ENCODE measurements at regions not wholly inside any gene's neighbourhood (a gene's known extent, or its start where the extent isn't known, plus 50 kb on each side); places are given as distances from the start of the nearest gene placed in this dataset.

GRCh38 chr3:147919496-147919895, 510.3 kb downstream of the ZIC1 start:
- Histone ChIP-seq H3F3A (ENCODE audit: insufficient read depth) (no peaks in the 10 kb centered on the region), H3K79me2 (ENCODE audit: insufficient read depth, low read length) (no peaks in the 10 kb centered on the region), H3K4me3 (ENCODE audit: insufficient read depth, low read length, poor library complexity, severe bottlenecking) (no peak overlapping the region), H3K9me3 (ENCODE audit: insufficient read depth, low read length) (no peaks in the 10 kb centered on the region), H3K36me3 (ENCODE audit: low read length) (no peaks in the 10 kb centered on the region), H4K20me1 (ENCODE audit: low read depth, low read length) (no peaks in the 10 kb centered on the region), H3K9me2 (replicated peaks; ENCODE audit: insufficient read depth, low read length) (no peaks in the 10 kb centered on the region), H2AFZ (ENCODE audit: low read depth, low read length, severe bottlenecking) (no peak overlapping the region), H3K4me2 (ENCODE audit: low read depth, low read length, poor library complexity, severe bottlenecking) (no peak overlapping the region), H3K9ac (ENCODE audit: low read length) (no peak overlapping the region), H3K27me3 (ENCODE audit: low read length) (no peaks in the 10 kb centered on the region), H3K27ac (ENCODE audit: low read depth, low read length) (no peak overlapping the region)
- TF ChIP-seq CTCF (IDR thresholded peaks at IDR 0.05; ENCODE audit: insufficient read depth, low read length, poor library complexity, severe bottlenecking): no peak
- TF ChIP-seq EZH2phosphoT487 (conservative IDR thresholded peaks at IDR 0.05; ENCODE audit: low read length): no peak

GRCh38 chr3:147921051-147921450, 511.9 kb downstream of the ZIC1 start:
- no peaks in the 10 kb centered on the region for H3K9me3 ChIP-seq (ENCODE audit: insufficient read depth, low read length)
- H4K20me1 ChIP-seq (ENCODE audit: low read depth, low read length): no peaks in the 10 kb centered on the region
- H3K9ac ChIP-seq (ENCODE audit: low read length): no peak overlapping the region
- no peak overlapping the region for H2AFZ ChIP-seq (ENCODE audit: low read depth, low read length, severe bottlenecking)
- no peaks in the 10 kb centered on the region for H3K36me3 ChIP-seq (ENCODE audit: low read length)
- no peaks in the 10 kb centered on the region for H3K27me3 ChIP-seq (ENCODE audit: low read length)
- H3K9me2 ChIP-seq (replicated peaks; ENCODE audit: insufficient read depth, low read length): no peaks in the 10 kb centered on the region
- H3K4me2 ChIP-seq (ENCODE audit: low read depth, low read length, poor library complexity, severe bottlenecking): no peak overlapping the region
- no peaks in the 10 kb centered on the region for H3F3A ChIP-seq (ENCODE audit: insufficient read depth)
- no peak overlapping the region for H3K4me3 ChIP-seq (ENCODE audit: insufficient read depth, low read length, poor library complexity, severe bottlenecking)
- H3K79me2 ChIP-seq (ENCODE audit: insufficient read depth, low read length): no peaks in the 10 kb centered on the region
- H3K27ac ChIP-seq (ENCODE audit: low read depth, low read length): no peak overlapping the region
- no peak for TF ChIP-seq CTCF (IDR thresholded peaks at IDR 0.05; ENCODE audit: insufficient read depth, low read length, poor library complexity, severe bottlenecking)
- no peak for TF ChIP-seq EZH2phosphoT487 (conservative IDR thresholded peaks at IDR 0.05; ENCODE audit: low read length)

- Histone ChIP-seq H4K20me1 (ENCODE audit: low read depth, low read length) (no peaks in the 10 kb centered on the region), H2AFZ (ENCODE audit: low read depth, low read length, severe bottlenecking) (no peak overlapping the region), H3K27ac (ENCODE audit: low read depth, low read length) (no peak overlapping the region), H3K4me3 (ENCODE audit: insufficient read depth, low read length, poor library complexity, severe bottlenecking) (no peak overlapping the region), H3K79me2 (ENCODE audit: insufficient read depth, low read length) (no peaks in the 10 kb centered on the region), H3K9me2 (replicated peaks; ENCODE audit: insufficient read depth, low read length) (no peaks in the 10 kb centered on the region), H3K27me3 (ENCODE audit: low read length) (no peaks in the 10 kb centered on the region), H3F3A (ENCODE audit: insufficient read depth) (no peaks in the 10 kb centered on the region), H3K4me2 (ENCODE audit: low read depth, low read length, poor library complexity, severe bottlenecking) (no peak overlapping the region), H3K9me3 (ENCODE audit: insufficient read depth, low read length) (no peaks in the 10 kb centered on the region), H3K9ac (ENCODE audit: low read length) (no peak overlapping the region), H3K36me3 (ENCODE audit: low read length) (no peaks in the 10 kb centered on the region)
- TF ChIP-seq CTCF (IDR thresholded peaks at IDR 0.05; ENCODE audit: insufficient read depth, low read length, poor library complexity, severe bottlenecking) (no peak), EZH2phosphoT487 (conservative IDR thresholded peaks at IDR 0.05; ENCODE audit: low read length) (no peak)
Observed at GRCh38 chr3:147924755-147925154, 515.6 kb downstream of the ZIC1 start.
